ENCODE measurements at regions not wholly inside any gene's neighbourhood (a gene's known extent, or its start where the extent isn't known, plus 50 kb on each side); places are given as distances from the start of the nearest gene placed in this dataset.

DNA sequence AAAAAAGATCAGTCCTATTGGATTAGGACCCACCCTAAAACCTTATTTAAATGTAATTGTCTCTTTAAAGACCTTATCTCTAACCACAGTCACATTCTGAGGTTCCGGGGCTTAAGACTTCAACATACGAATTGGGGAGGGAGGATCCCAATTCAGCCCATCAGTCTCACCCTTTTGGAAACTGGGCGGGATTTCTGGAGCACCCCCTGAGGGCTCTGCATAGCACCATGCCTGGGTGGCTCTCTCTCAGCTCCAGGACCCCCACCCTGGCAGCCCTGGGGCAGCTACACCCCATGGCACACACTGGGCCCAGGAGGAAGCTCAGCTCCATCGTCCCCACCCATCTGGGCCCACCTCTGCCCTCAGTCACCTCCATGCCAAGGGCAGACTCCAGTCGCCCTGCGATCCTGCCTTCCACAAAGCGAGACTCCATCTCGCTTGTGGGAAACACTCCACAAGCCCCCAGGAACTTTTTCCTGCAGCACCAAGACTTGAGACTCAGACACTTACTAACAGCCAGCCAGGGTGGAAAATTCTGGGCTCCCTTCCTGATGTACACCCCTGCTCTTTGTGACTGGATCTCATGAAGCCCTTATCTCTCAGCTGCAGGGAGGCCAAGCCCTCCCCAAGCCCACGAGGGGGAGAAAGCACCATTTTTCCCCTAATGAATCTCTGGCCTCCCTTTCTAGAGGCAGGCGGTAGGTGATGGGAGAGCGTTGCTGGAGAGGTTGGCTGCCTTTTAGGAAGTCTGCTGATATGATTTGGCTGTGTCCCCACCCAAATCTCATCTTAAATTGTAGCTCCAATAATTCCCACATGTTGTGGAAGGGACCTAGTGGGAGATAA, 90.8 kb upstream of the KDM7A start:
- Histone ChIP-seq H3K4me3 (no peak overlapping the region), H3K9me3 (no peaks in the 10 kb centered on the region), H3K27ac (replicated peaks in 1 of 4) (no peak overlapping the region), H3K27me3 (no peaks in the 10 kb centered on the region), H3K4me1 (no peaks in the 10 kb centered on the region), H3K36me3 (no peaks in the 10 kb centered on the region)
- DNase-seq (ENCODE audit: extremely low spot score): no peak
- TF ChIP-seq EP300 (IDR thresholded peaks at IDR 0.05) (no peak), CTCF (IDR thresholded peaks at IDR 0.05) (no peak), POLR2AphosphoS5 (IDR thresholded peaks at IDR 0.05) (no peak), POLR2A (IDR thresholded peaks at IDR 0.05; ENCODE audit: low read depth) (no peak)
- 89% methylated on average over 11 of the region's 11 CpGs for WGBS
- intact Hi-C loops (cut with DNase I): no loop called here

- intact Hi-C loops (cut with DNase I): no loop called here
- no peaks in the 10 kb centered on the region for H3K4me1 ChIP-seq
- DNase-seq (ENCODE audit: extremely low spot score): no peak
- H3K27me3 ChIP-seq: no peaks in the 10 kb centered on the region
- 79% methylated on average over 5 of the region's 6 CpGs for WGBS
- no peak overlapping the region for H3K27ac ChIP-seq (replicated peaks in 1 of 4)
- TF ChIP-seq POLR2AphosphoS5 (IDR thresholded peaks at IDR 0.05) (no peak), EP300 (IDR thresholded peaks at IDR 0.05) (no peak), POLR2A (IDR thresholded peaks at IDR 0.05; ENCODE audit: low read depth) (no peak), CTCF (IDR thresholded peaks at IDR 0.05) (no peak)
- no peaks in the 10 kb centered on the region for H3K9me3 ChIP-seq
- H3K36me3 ChIP-seq: no peaks in the 10 kb centered on the region
- H3K4me3 ChIP-seq: no peak overlapping the region
Observed at GRCh38 chr7:140263277-140263676, 86.5 kb upstream of the KDM7A start.

GRCh38 chr7:140262242-140262903, 85.6 kb upstream of the KDM7A start:
- no peaks in the 10 kb centered on the region for H3K27me3 ChIP-seq
- H3K9me3 ChIP-seq: no peaks in the 10 kb centered on the region
- no peaks in the 10 kb centered on the region for H3K4me1 ChIP-seq
- no peaks in the 10 kb centered on the region for H3K36me3 ChIP-seq
- intact Hi-C loops (cut with DNase I): no loop called here
- WGBS: 96% methylated on average over 6 of the region's 6 CpGs
- no peak overlapping the region for H3K4me3 ChIP-seq
- DNase-seq (ENCODE audit: extremely low spot score): no peak
- no peak for TF ChIP-seq POLR2AphosphoS5 (IDR thresholded peaks at IDR 0.05)
- TF ChIP-seq CTCF (IDR thresholded peaks at IDR 0.05): no peak
- no peak for TF ChIP-seq EP300 (IDR thresholded peaks at IDR 0.05)
- no peak for TF ChIP-seq POLR2A (IDR thresholded peaks at IDR 0.05; ENCODE audit: low read depth)
- no peak overlapping the region for H3K27ac ChIP-seq (replicated peaks in 1 of 4)

GRCh38 chr7:140261522-140261921, 84.7 kb upstream of the KDM7A start:
- Histone ChIP-seq H3K4me1 (no peaks in the 10 kb centered on the region), H3K9me3 (no peaks in the 10 kb centered on the region), H3K27ac (replicated peaks in 1 of 4) (no peak overlapping the region), H3K36me3 (no peaks in the 10 kb centered on the region), H3K4me3 (no peak overlapping the region), H3K27me3 (no peaks in the 10 kb centered on the region)
- 86% methylated on average over 1 of the region's 1 CpG for WGBS
- TF ChIP-seq POLR2A (IDR thresholded peaks at IDR 0.05; ENCODE audit: low read depth): no peak
- TF ChIP-seq EP300 (IDR thresholded peaks at IDR 0.05): no peak
- no peak for TF ChIP-seq POLR2AphosphoS5 (IDR thresholded peaks at IDR 0.05)
- TF ChIP-seq CTCF (IDR thresholded peaks at IDR 0.05): no peak
- DNase-seq (ENCODE audit: extremely low spot score): no peak
- intact Hi-C loops (cut with DNase I): no loop called here
